ENCODE measurements at regions not wholly inside any gene's neighbourhood (a gene's known extent, or its start where the extent isn't known, plus 50 kb on each side); places are given as distances from the start of the nearest gene placed in this dataset.

- H3K4me3 ChIP-seq, result no peak overlapping the region
- H3K27me3 ChIP-seq, result no peaks in the 10 kb centered on the region
- no peaks in the 10 kb centered on the region for H3K4me1 ChIP-seq (ENCODE audit: insufficient read depth)
- no peaks in the 10 kb centered on the region for H3K36me3 ChIP-seq
- TF ChIP-seq POLR2A (IDR thresholded peaks at IDR 0.05) (no peak), CTCF (IDR thresholded peaks at IDR 0.05) (peak in 1 of 3 donors; percentile 33)
- intact Hi-C loops (cut with DNase I), result no loop called here
- no peak for DNase-seq
- 19 to 33% (median 28%) methylated on average over 5 of the region's 5 CpGs for WGBS, 3 donors
- H3K27ac ChIP-seq, result no peak overlapping the region
- no peaks in the 10 kb centered on the region for H3K9me3 ChIP-seq
These were observed 58.6 kb upstream of the P2RY10 start for GRCh38 chrX:78886550-78886949.
